ENCODE measurements at regions not wholly inside any gene's neighbourhood (a gene's known extent, or its start where the extent isn't known, plus 50 kb on each side); places are given as distances from the start of the nearest gene placed in this dataset.

- H3K27ac Mint-ChIP-seq = no peak overlapping the region
Measured at GRCh38 chr5:118015511-118015910, 972.8 kb downstream of the DTWD2 start.

More at GRCh38 chr5:118015511-118015910, 972.8 kb downstream of the DTWD2 start:
- Histone ChIP-seq H3K4me1 (ENCODE audit: insufficient read depth) (no peaks in the 10 kb centered on the region), H3K4me2 (no peak overlapping the region), H2AFZ (no peak overlapping the region), H4K20me1 (replicated peaks; ENCODE audit: insufficient read depth) (no peaks in the 10 kb centered on the region), H3K9me2 (ENCODE audit: insufficient read depth) (no peaks in the 10 kb centered on the region), H3K36me3 (ENCODE audit: insufficient read depth) (no peaks in the 10 kb centered on the region), H3K79me2 (replicated peaks; ENCODE audit: insufficient read depth) (no peaks in the 10 kb centered on the region), H3F3A (replicated peaks; ENCODE audit: low read depth) (no peaks in the 10 kb centered on the region), H3K27me3 (ENCODE audit: insufficient read depth) (no peaks in the 10 kb centered on the region), H3K27ac (ENCODE audit: low read depth) (no peak overlapping the region), H3K4me3 (no peak overlapping the region)
- ATAC-seq (no peak), DNase-seq (ENCODE audit: low spot score) (no peak)
- no peak overlapping the region for H3K4me3 Mint-ChIP-seq
- no peak for TF ChIP-seq POLR2AphosphoS5 (IDR thresholded peaks at IDR 0.05; ENCODE audit: low read depth)
- TF ChIP-seq, protein P1, sequence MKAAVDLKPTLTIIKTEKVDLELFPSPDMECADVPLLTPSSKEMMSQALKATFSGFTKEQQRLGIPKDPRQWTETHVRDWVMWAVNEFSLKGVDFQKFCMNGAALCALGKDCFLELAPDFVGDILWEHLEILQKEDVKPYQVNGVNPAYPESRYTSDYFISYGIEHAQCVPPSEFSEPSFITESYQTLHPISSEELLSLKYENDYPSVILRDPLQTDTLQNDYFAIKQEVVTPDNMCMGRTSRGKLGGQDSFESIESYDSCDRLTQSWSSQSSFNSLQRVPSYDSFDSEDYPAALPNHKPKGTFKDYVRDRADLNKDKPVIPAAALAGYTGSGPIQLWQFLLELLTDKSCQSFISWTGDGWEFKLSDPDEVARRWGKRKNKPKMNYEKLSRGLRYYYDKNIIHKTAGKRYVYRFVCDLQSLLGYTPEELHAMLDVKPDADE (IDR thresholded peaks at IDR 0.05) = no peak
- TF ChIP-seq ZNF114 (CRISPR knock-in tag; IDR thresholded peaks at IDR 0.05) = no peak
- no peak for TF ChIP-seq EZH2 (IDR thresholded peaks at IDR 0.05; ENCODE audit: low read depth, unreplicated experiment)
- TF ChIP-seq NANOG (IDR thresholded peaks at IDR 0.05; ENCODE audit: borderline replicate concordance) = no peak
- no peak for TF ChIP-seq CREB1 (CRISPR knock-in tag; IDR thresholded peaks at IDR 0.05; ENCODE audit: low read depth)
- TF ChIP-seq ZNF331 (CRISPR knock-in tag; IDR thresholded peaks at IDR 0.05; ENCODE audit: low read depth) = no peak
- TF ChIP-seq, protein P2, sequence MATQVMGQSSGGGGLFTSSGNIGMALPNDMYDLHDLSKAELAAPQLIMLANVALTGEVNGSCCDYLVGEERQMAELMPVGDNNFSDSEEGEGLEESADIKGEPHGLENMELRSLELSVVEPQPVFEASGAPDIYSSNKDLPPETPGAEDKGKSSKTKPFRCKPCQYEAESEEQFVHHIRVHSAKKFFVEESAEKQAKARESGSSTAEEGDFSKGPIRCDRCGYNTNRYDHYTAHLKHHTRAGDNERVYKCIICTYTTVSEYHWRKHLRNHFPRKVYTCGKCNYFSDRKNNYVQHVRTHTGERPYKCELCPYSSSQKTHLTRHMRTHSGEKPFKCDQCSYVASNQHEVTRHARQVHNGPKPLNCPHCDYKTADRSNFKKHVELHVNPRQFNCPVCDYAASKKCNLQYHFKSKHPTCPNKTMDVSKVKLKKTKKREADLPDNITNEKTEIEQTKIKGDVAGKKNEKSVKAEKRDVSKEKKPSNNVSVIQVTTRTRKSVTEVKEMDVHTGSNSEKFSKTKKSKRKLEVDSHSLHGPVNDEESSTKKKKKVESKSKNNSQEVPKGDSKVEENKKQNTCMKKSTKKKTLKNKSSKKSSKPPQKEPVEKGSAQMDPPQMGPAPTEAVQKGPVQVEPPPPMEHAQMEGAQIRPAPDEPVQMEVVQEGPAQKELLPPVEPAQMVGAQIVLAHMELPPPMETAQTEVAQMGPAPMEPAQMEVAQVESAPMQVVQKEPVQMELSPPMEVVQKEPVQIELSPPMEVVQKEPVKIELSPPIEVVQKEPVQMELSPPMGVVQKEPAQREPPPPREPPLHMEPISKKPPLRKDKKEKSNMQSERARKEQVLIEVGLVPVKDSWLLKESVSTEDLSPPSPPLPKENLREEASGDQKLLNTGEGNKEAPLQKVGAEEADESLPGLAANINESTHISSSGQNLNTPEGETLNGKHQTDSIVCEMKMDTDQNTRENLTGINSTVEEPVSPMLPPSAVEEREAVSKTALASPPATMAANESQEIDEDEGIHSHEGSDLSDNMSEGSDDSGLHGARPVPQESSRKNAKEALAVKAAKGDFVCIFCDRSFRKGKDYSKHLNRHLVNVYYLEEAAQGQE (IDR thresholded peaks at IDR 0.05; ENCODE audit: unreplicated experiment) = no peak
- TF ChIP-seq EZH2phosphoT487 (IDR thresholded peaks at IDR 0.05; ENCODE audit: unreplicated experiment) = no peak
- no peak for TF ChIP-seq STAT1 (IDR thresholded peaks at IDR 0.05; ENCODE audit: unreplicated experiment)
- no peak for TF ChIP-seq CTCF (conservative IDR thresholded peaks at IDR 0.05; ENCODE audit: low read depth in 2 of 2)
- H3K4me1 Mint-ChIP-seq = peaks cover 6% of the 10 kb centered on the region; the same call in 2 of the 3 replicates
- H3K36me3 Mint-ChIP-seq (ENCODE audit: low read depth) = no peaks in the 10 kb centered on the region
- no peaks in the 10 kb centered on the region for H3K27me3 Mint-ChIP-seq (ENCODE audit: insufficient read depth, low read depth, poor library complexity)
- H3K9me3 Mint-ChIP-seq = no peaks in the 10 kb centered on the region

All from GM23338 (cell line).